ENCODE measurements at regions not wholly inside any gene's neighbourhood (a gene's known extent, or its start where the extent isn't known, plus 50 kb on each side); places are given as distances from the start of the nearest gene placed in this dataset.

DNA sequence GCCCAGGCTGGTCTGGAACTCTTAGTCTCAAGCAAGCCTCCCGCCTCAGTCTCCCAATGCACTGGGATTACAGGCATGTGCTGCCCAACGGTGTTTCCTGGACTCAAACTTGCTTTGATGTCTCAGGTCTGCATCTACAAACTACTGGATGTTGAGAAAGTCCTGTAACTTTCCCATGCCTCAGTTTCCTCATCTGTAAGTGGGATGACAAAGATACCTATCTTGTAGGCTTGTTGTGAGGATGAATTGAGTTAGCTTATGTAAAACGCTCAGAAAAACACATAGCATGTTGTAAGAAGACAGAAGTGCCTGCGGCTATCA is 63.6 kb upstream of the NUDT4 start:
- no peak for DNase-seq

DNA sequence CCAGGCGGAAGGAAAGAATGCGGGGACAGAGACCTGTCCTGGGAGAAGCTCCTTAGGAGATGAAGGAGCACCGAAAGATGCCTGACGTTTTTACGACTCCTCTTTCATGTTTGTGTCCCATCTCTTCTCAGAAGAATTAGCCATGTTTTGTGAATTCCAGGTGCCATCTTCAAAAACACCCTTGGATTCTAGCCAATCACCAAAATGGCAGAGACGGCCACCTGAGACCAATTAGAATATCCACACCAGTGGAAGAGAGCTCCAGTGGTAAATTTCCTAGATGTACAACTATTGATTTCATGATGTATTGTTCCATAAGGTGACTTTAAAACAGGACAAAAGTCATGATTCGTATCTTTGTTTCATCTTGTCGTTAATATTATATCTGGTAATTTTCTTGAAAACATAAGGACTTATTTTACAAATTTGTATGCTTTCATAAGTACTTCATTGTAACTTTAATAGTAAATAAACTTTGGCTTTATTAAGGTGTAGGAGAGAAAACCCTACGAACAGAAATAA is 62.3 kb upstream of the NUDT4 start:
- DNase-seq: no peak

DNA sequence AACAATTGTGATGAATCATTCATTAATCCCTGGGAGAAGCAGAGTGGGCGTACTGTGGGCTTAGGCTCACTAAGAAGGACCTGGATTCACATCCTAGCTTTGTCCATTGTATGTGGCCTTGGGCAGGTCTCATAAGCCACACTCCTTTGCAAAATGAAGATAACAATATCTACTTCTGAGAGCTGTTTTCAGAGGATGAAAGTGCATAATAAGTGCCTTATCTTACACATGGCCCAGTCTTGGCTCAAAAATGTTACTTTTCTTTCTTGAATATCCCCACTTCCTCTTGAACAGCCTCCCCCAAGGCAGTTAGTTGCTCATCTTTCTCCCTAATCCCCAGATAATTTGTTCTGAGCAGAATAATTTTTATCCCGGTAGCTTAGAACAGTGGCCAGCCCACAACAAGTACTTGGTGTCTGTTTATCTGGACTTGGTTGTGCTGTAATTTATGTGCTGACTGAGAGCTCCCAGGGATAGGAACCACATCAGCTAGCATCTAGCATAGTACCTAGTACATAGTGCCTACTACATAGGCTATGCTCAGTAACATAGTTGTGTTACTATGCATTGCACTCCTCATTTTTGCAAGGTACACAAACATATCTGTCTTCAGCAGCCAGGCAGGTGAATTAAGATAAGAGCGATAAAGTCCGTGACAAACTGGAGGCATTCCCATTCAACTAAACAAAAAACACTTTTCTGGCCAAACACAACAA is 61.7 kb upstream of the NUDT4 start:
- DNase-seq: no peak

DNA sequence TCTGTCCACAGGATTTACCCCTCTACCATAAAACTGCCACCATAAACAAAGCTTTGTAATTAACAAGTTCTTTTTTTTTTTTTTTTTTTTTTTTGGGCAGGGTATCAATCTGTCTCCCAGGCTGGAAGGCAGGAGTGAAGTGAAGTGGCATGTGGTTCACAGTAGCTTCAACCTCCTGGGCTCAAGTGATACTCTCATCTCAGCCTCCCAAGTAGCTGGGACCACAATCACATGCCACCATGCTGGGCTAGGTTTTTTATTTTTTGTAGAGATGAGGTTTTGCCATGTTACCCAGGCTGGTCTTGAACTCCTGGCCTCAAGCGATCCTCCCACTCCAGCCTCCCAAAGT is 61.1 kb upstream of the NUDT4 start:
- no peak for DNase-seq

DNA sequence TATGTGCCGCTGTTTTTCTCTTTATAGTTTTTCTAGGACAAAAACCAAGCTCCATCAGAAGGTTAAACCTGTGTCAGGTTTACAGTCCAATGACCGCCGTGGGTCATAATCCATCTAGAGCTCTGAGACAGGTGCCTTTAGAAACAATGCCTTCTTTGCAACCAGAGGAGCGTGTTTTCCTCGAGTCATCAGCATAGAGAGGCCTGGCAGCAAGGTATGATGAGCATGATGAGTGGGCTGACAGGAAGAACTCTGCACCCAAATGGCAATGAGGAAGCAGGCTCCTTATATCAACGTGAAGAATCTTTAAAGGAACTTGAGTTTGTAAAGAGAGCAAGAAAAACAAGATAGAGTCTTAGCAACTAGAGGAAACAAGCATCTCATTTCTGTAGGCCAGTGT is 60.5 kb upstream of the NUDT4 start:
- no peak for DNase-seq

DNA sequence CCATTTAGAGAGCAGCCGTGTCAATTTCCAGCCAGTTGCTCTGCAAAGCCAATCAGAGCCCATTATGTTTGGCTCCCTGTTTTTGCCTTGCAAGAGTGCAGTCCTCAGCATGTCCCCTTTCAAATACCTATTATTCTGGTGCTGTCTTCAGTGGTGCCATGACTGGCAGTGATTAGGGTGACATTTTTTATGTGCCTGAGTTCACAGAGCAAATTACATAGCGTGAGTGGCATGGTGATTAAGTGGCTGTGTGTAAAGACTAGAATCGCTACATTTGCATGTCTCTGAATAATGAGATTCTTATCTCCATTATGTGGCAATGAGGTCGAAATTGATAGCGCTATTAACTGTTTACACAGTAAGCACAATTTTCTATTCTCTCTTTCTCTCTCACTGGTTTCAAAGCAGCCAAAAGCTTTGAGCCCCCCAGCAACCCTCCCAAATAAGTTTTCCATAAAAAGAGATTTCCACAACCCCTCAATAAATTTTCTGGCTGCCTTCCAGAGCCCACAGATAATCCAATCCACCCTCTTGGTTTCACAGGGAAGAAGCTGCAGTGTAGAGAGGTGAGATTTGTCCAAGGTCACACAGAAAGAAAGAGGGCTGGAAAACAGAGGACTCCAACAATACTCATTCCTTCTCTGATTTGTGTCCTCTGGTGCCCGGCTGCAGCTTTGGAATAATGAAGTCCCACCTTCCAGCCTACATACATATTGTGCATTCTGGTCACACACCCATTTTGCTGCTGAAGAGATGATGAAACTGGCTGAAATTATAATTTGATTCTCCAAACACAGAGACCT is 58.8 kb upstream of the NUDT4 start:
- DNase-seq: no peak

DNA sequence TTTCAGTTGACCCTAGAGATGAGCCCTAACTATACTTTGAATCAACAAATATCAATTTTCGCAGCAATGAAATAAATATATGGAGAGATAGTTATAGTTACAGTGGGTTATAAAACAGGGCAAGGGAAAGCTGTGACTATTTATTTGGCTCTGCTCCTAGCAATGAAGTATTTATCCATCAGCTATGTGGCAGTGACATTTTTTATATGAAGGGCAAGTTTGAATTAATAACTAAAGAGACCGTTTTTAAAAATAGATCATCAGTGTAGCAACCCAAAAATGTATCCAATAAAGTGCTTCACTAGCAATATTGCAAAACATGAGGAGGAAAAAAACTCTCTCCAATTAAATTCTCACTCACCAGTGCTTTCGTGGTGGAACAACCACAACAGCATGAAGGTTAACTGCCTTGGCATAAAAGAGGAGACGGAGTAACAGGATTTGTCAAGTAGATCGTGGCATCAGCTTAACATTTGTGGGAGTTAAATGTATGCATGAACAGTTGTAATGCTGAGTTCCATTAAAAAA is 58.1 kb upstream of the NUDT4 start:
- DNase-seq: no peak

DNA sequence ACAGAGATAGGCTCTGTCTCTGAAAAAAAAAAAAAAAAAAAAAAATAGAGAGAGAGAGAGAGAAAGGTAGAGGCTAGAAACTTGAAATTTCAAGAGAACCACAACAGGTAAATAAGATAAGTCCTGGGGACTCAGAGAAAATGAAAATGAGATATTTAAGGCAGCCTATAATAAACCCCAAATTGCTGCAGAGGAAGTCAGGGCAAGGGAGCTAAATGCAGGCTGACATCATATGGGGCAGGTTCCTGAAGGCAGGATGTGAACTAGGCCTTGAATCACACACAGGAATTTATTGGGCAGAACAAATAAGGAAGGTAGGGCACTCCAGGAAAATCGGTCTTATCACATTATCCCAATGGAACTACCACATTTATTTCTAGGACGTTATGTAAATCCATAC is 54.9 kb upstream of the NUDT4 start:
- no peak for DNase-seq

DNA sequence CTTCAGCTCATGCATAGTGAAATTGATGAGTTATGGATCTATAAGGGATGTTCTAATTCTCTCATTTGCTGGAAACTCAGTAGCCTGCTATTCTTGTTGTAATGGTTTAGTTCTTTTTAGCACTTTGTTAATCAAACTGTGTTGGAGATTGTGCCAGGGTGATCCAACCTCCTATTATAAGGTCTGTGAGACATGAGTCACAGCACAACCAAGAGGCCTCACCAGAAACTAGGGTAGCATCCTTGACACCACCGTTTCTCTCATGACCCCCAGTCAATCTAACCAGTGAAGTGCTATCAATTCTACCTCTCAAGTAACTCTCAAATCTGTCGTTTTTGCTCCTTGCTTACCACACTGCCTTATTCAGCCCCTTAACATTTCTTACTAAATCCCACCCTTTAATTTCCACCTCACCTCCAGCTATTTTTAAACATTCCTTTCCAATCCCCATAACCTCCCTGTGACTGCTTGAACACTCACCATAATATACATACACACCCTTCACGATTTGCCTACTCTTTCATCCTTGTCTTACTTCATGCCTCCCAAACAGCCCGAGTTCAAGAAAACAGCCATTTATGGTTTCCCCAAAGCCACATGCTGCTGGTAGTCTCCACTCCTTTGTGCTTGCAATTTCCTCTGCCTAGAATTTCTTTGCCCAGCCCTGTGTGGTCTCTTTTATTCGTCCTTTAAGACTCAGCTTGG is 53.9 kb upstream of the NUDT4 start:
- no peak for DNase-seq

DNA sequence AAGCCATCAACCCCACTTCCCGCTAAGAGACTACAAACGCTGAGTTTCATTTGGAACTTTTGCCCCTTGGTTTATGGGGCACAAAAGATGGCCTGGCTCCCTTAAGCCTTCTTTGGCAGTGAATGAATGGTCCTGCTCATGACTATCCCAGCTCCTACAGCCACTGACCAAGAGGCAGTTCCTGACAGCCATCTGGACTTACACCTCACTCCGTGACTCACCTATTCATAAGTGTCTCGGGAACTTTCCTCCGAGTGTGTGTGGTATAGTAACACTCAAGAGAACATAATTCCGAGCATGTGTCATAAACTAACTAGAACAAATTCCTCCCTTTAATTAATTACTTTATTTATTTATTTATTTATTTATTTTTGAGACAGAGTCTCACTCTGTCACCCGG is 51.9 kb upstream of the NUDT4 start:
- DNase-seq: no peak

Measured in CD4-positive, alpha-beta T cell treated with Interleukin-17A for 1 hour (primary cell).